GM12875 (cell line): ENCODE measurements at regions not wholly inside any gene's neighbourhood (a gene's known extent, or its start where the extent isn't known, plus 50 kb on each side); places are given as distances from the start of the nearest gene placed in this dataset.
"Not testable (repeated sequence)": the region's sequence is repeated elsewhere in the genome, so short reads cannot be mapped to it uniquely, and the experiment has no call there.

Experiments
- H3K4me3 ChIP-seq: one replicate; pipeline ENCODE4 v1.5.1; 2011; ENCODE audit warnings: low read depth, low read length, control low read depth
- CTCF ChIP-seq: IDR thresholded peaks from 2 replicates; pipeline ENCODE4 v1.5.1; 2011; ENCODE audit warnings: low read depth, mild to moderate bottlenecking, control low read depth, inconsistent platforms, low read length, moderate library complexity, borderline replicate concordance; ENCODE audit not compliant: insufficient read depth

GRCh38 chr13:80072231-80072630, 268.7 kb downstream of the SPRY2 start:
- TF ChIP-seq CTCF = no peak
- no peak overlapping the region for H3K4me3 ChIP-seq

- no peak for TF ChIP-seq CTCF
- no peak overlapping the region for H3K4me3 ChIP-seq
Observed at GRCh38 chr13:80070024-80070703, 270.8 kb downstream of the SPRY2 start.

- TF ChIP-seq CTCF = no peak
- no peak overlapping the region for H3K4me3 ChIP-seq
Observed at GRCh38 chr13:80069374-80069773, 271.6 kb downstream of the SPRY2 start.

GRCh38 chr13:80065996-80066395, 274.9 kb downstream of the SPRY2 start:
- TF ChIP-seq CTCF = no peak
- no peak overlapping the region for H3K4me3 ChIP-seq

GRCh38 chr13:80062416-80062815, 278.5 kb downstream of the SPRY2 start:
- H3K4me3 ChIP-seq = not testable (repeated sequence)

GRCh38 chr13:80059789-80060188, 281.1 kb downstream of the SPRY2 start:
- no peak for TF ChIP-seq CTCF
- no peak overlapping the region for H3K4me3 ChIP-seq

- no peak for TF ChIP-seq CTCF
- no peak overlapping the region for H3K4me3 ChIP-seq
Observed at GRCh38 chr13:80058626-80059025, 282.3 kb downstream of the SPRY2 start.

GRCh38 chr13:80055847-80056246, 285.1 kb downstream of the SPRY2 start:
- no peak overlapping the region for H3K4me3 ChIP-seq
- TF ChIP-seq CTCF = no peak
